ENCODE measurements at regions not wholly inside any gene's neighbourhood (a gene's known extent, or its start where the extent isn't known, plus 50 kb on each side); places are given as distances from the start of the nearest gene placed in this dataset.

- intact Hi-C loops (cut with DNase I) = no loop called here
- H3K27ac ChIP-seq = no peak overlapping the region
- DNase-seq = no peak
- H3K4me3 ChIP-seq = no peak overlapping the region
- H3K4me1 ChIP-seq = peaks cover 6% of the 10 kb centered on the region
- ATAC-seq = no peak
- TF ChIP-seq CTCF (IDR thresholded peaks at IDR 0.05) = no peak
- no peaks in the 10 kb centered on the region for H3K36me3 ChIP-seq
- no peaks in the 10 kb centered on the region for H3K9me3 ChIP-seq
- H3K27me3 ChIP-seq = no peaks in the 10 kb centered on the region
Measured at GRCh38 chr1:60277269-60277668, 203.7 kb upstream of the C1orf87 start.

GRCh38 chr1:60274422-60275290 is 201.1 kb upstream of the C1orf87 start:
- Histone ChIP-seq H3K4me1 (no peaks in the 10 kb centered on the region), H3K27me3 (no peaks in the 10 kb centered on the region), H3K36me3 (no peaks in the 10 kb centered on the region), H3K9me3 (no peaks in the 10 kb centered on the region), H3K4me3 (no peak overlapping the region), H3K27ac (no peak overlapping the region)
- DNase-seq = no peak
- intact Hi-C loops (cut with DNase I) = no loop called here
- no peak for ATAC-seq
- no peak for TF ChIP-seq CTCF (IDR thresholded peaks at IDR 0.05)

GRCh38 chr1:60273185-60273584 is 199.6 kb upstream of the C1orf87 start:
- no peak overlapping the region for H3K4me3 ChIP-seq
- H3K27ac ChIP-seq = no peak overlapping the region
- intact Hi-C loops (cut with DNase I) = no loop called here
- DNase-seq (no peak), ATAC-seq (no peak)
- H3K4me1 ChIP-seq = no peaks in the 10 kb centered on the region
- no peak for TF ChIP-seq CTCF (IDR thresholded peaks at IDR 0.05)
- no peaks in the 10 kb centered on the region for H3K36me3 ChIP-seq
- no peaks in the 10 kb centered on the region for H3K9me3 ChIP-seq
- H3K27me3 ChIP-seq = no peaks in the 10 kb centered on the region

- intact Hi-C loops (cut with DNase I) = no loop called here
- no peak for DNase-seq
- no peak overlapping the region for H3K27ac ChIP-seq
- H3K36me3 ChIP-seq = no peaks in the 10 kb centered on the region
- H3K27me3 ChIP-seq = no peaks in the 10 kb centered on the region
- no peak overlapping the region for H3K4me3 ChIP-seq
- TF ChIP-seq CTCF (IDR thresholded peaks at IDR 0.05) = no peak
- no peaks in the 10 kb centered on the region for H3K4me1 ChIP-seq
- no peaks in the 10 kb centered on the region for H3K9me3 ChIP-seq
- no peak for ATAC-seq
Measured at GRCh38 chr1:60271041-60271440, 197.5 kb upstream of the C1orf87 start.

- no peak overlapping the region for H3K4me3 ChIP-seq
- no peaks in the 10 kb centered on the region for H3K9me3 ChIP-seq
- no peaks in the 10 kb centered on the region for H3K27me3 ChIP-seq
- no peak overlapping the region for H3K27ac ChIP-seq
- no peak for DNase-seq
- H3K36me3 ChIP-seq = no peaks in the 10 kb centered on the region
- no peaks in the 10 kb centered on the region for H3K4me1 ChIP-seq
- no peak for ATAC-seq
- intact Hi-C loops (cut with DNase I) = no loop called here
- TF ChIP-seq CTCF (IDR thresholded peaks at IDR 0.05) = no peak
Measured at GRCh38 chr1:60268451-60268850, 194.9 kb upstream of the C1orf87 start.
